Colonic mucosa (tissue), 4 donors: ENCODE measurements at regions not wholly inside any gene's neighbourhood (a gene's known extent, or its start where the extent isn't known, plus 50 kb on each side); places are given as distances from the start of the nearest gene placed in this dataset.

Experiments used
- DNase-seq: peaks from one replicate; pipeline ENCODE4 v3.0.0-alpha.2; 2020
- H3K27ac ChIP-seq: fragments of 200-600 bp; one replicate; pipeline ENCODE4 v1.8.0; 2021
- H3K27me3 ChIP-seq: fragments of 200-600 bp; one replicate; pipeline ENCODE4 v1.8.0; 2021
- H3K36me3 ChIP-seq: fragments of 200-600 bp; one replicate; pipeline ENCODE4 v1.8.0; 2021
- H3K4me1 ChIP-seq: fragments of 200-600 bp; one replicate; pipeline ENCODE4 v1.8.0; 2021; ENCODE audit warnings: mild to moderate bottlenecking
- H3K4me3 ChIP-seq: fragments of 200-600 bp; one replicate; pipeline ENCODE4 v1.8.0; 2021
- H3K9ac ChIP-seq, 2 donors: one replicate each; pipeline ENCODE4 v1.7.0; 2013; ENCODE audit warnings: control low read depth in 2 of 2, low read depth in 2 of 2, low read length in 2 of 2
- H3K9me3 ChIP-seq: fragments of 200-600 bp; one replicate; pipeline ENCODE4 v1.8.0; 2021
- CTCF ChIP-seq: fragments of 200-600 bp; IDR thresholded peaks from one replicate; pipeline ENCODE4 v1.8.0; 2022; ENCODE audit warnings: antibody characterized with exemption, mild to moderate bottlenecking
- intact Hi-C: fragments of 100-400 bp; cut with DNase I; formaldehyde crosslinking; loops from one replicate; pipeline ENCODE4 v1.14.1; 2022
- donor health status: healthy.
- donor health status: DM: no; HTN: no; CAD: no.
- donor health status: DM: no; HTN: no; CAD: no.

GRCh38 chr20:48552550-48552949, 275.2 kb downstream of the PREX1 start:
- Histone ChIP-seq H3K4me1 (no peaks in the 10 kb centered on the region), H3K27me3 (no peaks in the 10 kb centered on the region), H3K36me3 (no peaks in the 10 kb centered on the region), H3K9ac (no peak overlapping the region), H3K9me3 (no peaks in the 10 kb centered on the region), H3K4me3 (no peak overlapping the region), H3K27ac (no peak overlapping the region)
- no peak for TF ChIP-seq CTCF
- no peak for DNase-seq
- intact Hi-C loops: no loop called here

GRCh38 chr20:48550814-48551213, 277.0 kb downstream of the PREX1 start:
- Histone ChIP-seq H3K27me3 (no peaks in the 10 kb centered on the region), H3K4me1 (no peaks in the 10 kb centered on the region), H3K4me3 (no peak overlapping the region), H3K9me3 (no peaks in the 10 kb centered on the region), H3K27ac (no peak overlapping the region), H3K36me3 (no peaks in the 10 kb centered on the region), H3K9ac (no peak overlapping the region)
- no peak for TF ChIP-seq CTCF
- DNase-seq: no peak
- intact Hi-C loops: no loop called here

- intact Hi-C loops: loop anchor here (5.0 kb wide), 1 partner anchor 75 kb away; no protein-coding TSS in a partner anchor
- TF ChIP-seq CTCF: no peak
- Histone ChIP-seq H3K9ac (no peak overlapping the region), H3K4me3 (no peak overlapping the region), H3K9me3 (no peaks in the 10 kb centered on the region), H3K4me1 (no peaks in the 10 kb centered on the region), H3K36me3 (no peaks in the 10 kb centered on the region), H3K27ac (no peak overlapping the region), H3K27me3 (no peaks in the 10 kb centered on the region)
- DNase-seq: no peak
These were observed 280.1 kb downstream of the PREX1 start for GRCh38 chr20:48547664-48548063.

- H3K27me3 ChIP-seq: no peaks in the 10 kb centered on the region
- no peak overlapping the region for H3K27ac ChIP-seq
These were observed 283.1 kb downstream of the PREX1 start for GRCh38 chr20:48544402-48545339.

GRCh38 chr20:48541581-48542071, 286.2 kb downstream of the PREX1 start:
- H3K36me3 ChIP-seq: no peaks in the 10 kb centered on the region
- no peak overlapping the region for H3K27ac ChIP-seq
- H3K9ac ChIP-seq: no peak overlapping the region
- TF ChIP-seq CTCF: no peak
- DNase-seq: no peak
- H3K27me3 ChIP-seq: no peaks in the 10 kb centered on the region
- no peak overlapping the region for H3K4me3 ChIP-seq
- intact Hi-C loops: no loop called here
- H3K4me1 ChIP-seq: no peaks in the 10 kb centered on the region
- H3K9me3 ChIP-seq: no peaks in the 10 kb centered on the region

More at GRCh38 chr20:48544402-48545339, 283.1 kb downstream of the PREX1 start:
- H3K4me3 ChIP-seq: no peak overlapping the region
- H3K36me3 ChIP-seq: no peaks in the 10 kb centered on the region
- H3K9me3 ChIP-seq: no peaks in the 10 kb centered on the region
- no peak for TF ChIP-seq CTCF
- no peaks in the 10 kb centered on the region for H3K4me1 ChIP-seq
- DNase-seq: no peak
- intact Hi-C loops: loop anchor here (5.0 kb wide), 1 partner anchor 78 kb away; no protein-coding TSS in a partner anchor
- no peak overlapping the region for H3K9ac ChIP-seq
